ENCODE measurements at regions not wholly inside any gene's neighbourhood (a gene's known extent, or its start where the extent isn't known, plus 50 kb on each side); places are given as distances from the start of the nearest gene placed in this dataset.

GRCh38 chr4:158079661-158080060 lies 93.2 kb downstream of the GASK1B start:
- Mint-ChIP-seq H3K9me3 (no peaks in the 10 kb centered on the region), H3K27ac (no peak overlapping the region), H3K27me3 (no peaks in the 10 kb centered on the region), H3K36me3 (no peaks in the 10 kb centered on the region), H3K4me1 (ENCODE audit: unreplicated experiment) (peaks cover 14% of the 10 kb centered on the region), H3K4me3 (no peak overlapping the region)
- no peak for TF ChIP-seq CTCF (conservative IDR thresholded peaks at IDR 0.05)
- DNase-seq (ENCODE audit: extremely low spot score, unreplicated experiment) = no peak

- Mint-ChIP-seq H3K4me3 (no peak overlapping the region), H3K27ac (no peak overlapping the region), H3K36me3 (no peaks in the 10 kb centered on the region), H3K27me3 (no peaks in the 10 kb centered on the region), H3K4me1 (ENCODE audit: unreplicated experiment) (peaks cover 14% of the 10 kb centered on the region), H3K9me3 (no peaks in the 10 kb centered on the region)
- no peak for TF ChIP-seq CTCF (conservative IDR thresholded peaks at IDR 0.05)
- no peak for DNase-seq (ENCODE audit: extremely low spot score, unreplicated experiment)
Measured at GRCh38 chr4:158077835-158078234, 95.0 kb downstream of the GASK1B start.

- TF ChIP-seq CTCF (conservative IDR thresholded peaks at IDR 0.05) = no peak
Measured at GRCh38 chr4:158074851-158075250, 98.0 kb downstream of the GASK1B start.

GRCh38 chr4:158071931-158072330 lies 100.9 kb downstream of the GASK1B start:
- Mint-ChIP-seq H3K4me1 (ENCODE audit: unreplicated experiment) (no peaks in the 10 kb centered on the region), H3K36me3 (no peaks in the 10 kb centered on the region), H3K27ac (no peak overlapping the region), H3K4me3 (no peak overlapping the region), H3K9me3 (no peaks in the 10 kb centered on the region), H3K27me3 (no peaks in the 10 kb centered on the region)
- no peak for TF ChIP-seq CTCF (conservative IDR thresholded peaks at IDR 0.05)
- DNase-seq (ENCODE audit: extremely low spot score, unreplicated experiment) = no peak

More at GRCh38 chr4:158074851-158075250, 98.0 kb downstream of the GASK1B start:
- no peak for DNase-seq (ENCODE audit: extremely low spot score, unreplicated experiment)
- Mint-ChIP-seq H3K4me3 (no peak overlapping the region), H3K27ac (no peak overlapping the region), H3K4me1 (ENCODE audit: unreplicated experiment) (peaks cover 6% of the 10 kb centered on the region), H3K27me3 (no peaks in the 10 kb centered on the region), H3K9me3 (no peaks in the 10 kb centered on the region), H3K36me3 (no peaks in the 10 kb centered on the region)

- no peaks in the 10 kb centered on the region for H3K36me3 Mint-ChIP-seq
- H3K27ac Mint-ChIP-seq = no peak overlapping the region
- H3K4me1 Mint-ChIP-seq (ENCODE audit: unreplicated experiment) = no peaks in the 10 kb centered on the region
- TF ChIP-seq CTCF (conservative IDR thresholded peaks at IDR 0.05) = no peak
- H3K27me3 Mint-ChIP-seq = no peaks in the 10 kb centered on the region
- H3K9me3 Mint-ChIP-seq = no peaks in the 10 kb centered on the region
- no peak overlapping the region for H3K4me3 Mint-ChIP-seq
- no peak for DNase-seq (ENCODE audit: extremely low spot score, unreplicated experiment)
Measured at GRCh38 chr4:158068068-158068467, 104.8 kb downstream of the GASK1B start.

GRCh38 chr4:158067646-158068045 lies 105.2 kb downstream of the GASK1B start:
- DNase-seq (ENCODE audit: extremely low spot score, unreplicated experiment) = no peak
- TF ChIP-seq CTCF (conservative IDR thresholded peaks at IDR 0.05) = no peak
- no peak overlapping the region for H3K27ac Mint-ChIP-seq

More at GRCh38 chr4:158067646-158068045, 105.2 kb downstream of the GASK1B start:
- Mint-ChIP-seq H3K36me3 (no peaks in the 10 kb centered on the region), H3K9me3 (no peaks in the 10 kb centered on the region), H3K4me3 (no peak overlapping the region), H3K4me1 (ENCODE audit: unreplicated experiment) (no peaks in the 10 kb centered on the region), H3K27me3 (no peaks in the 10 kb centered on the region)
